H1 (cell line): ENCODE measurements at regions not wholly inside any gene's neighbourhood (a gene's known extent, or its start where the extent isn't known, plus 50 kb on each side); places are given as distances from the start of the nearest gene placed in this dataset.

Experiments used
- CTCF ChIA-PET: fragments of 300-600 bp; sonication (Branson Sonifier 250); formaldehyde crosslinking; loops from one replicate; lab custom pipeline; 2021; ENCODE audit not compliant: partially characterized antibody; lab: Charles Lee
- POLR2A ChIA-PET: fragments of 300-600 bp; sonication (Branson Sonifier 250); formaldehyde crosslinking; loops from one replicate; lab custom pipeline; 2021; ENCODE audit warnings: inconsistent platforms; ENCODE audit not compliant: partially characterized antibody; lab: Charles Lee
- DNase-seq, 2 experiments: peaks; one replicate each; pipeline versions ENCODE4 v3.0.0 to v3.0.0-alpha.2; 2010 to 2022; ENCODE audit warnings: low spot score in 2 of 2, low read depth in 1 of 2, mixed read lengths in 1 of 2
- FAIRE-seq: peaks from 2 replicates; lab custom pipeline; 2011; peaks lifted over from hg19 to GRCh38; lab: Jason Lieb, UNC
- H2AFZ ChIP-seq: 2 replicates; pipeline ENCODE4 v1.8.1; 2012; ENCODE audit warnings: low read length, inconsistent platforms
- H2AK5ac ChIP-seq: 2 replicates; pipeline ENCODE4 v1.6.1; 2013; ENCODE audit warnings: low read depth, low read length
- H2BK120ac ChIP-seq: replicated peaks from 2 replicates; pipeline ENCODE3; 2013; ENCODE audit warnings: low read depth, low read length, inconsistent platforms
- H2BK12ac ChIP-seq: 2 replicates; pipeline ENCODE4 v1.6.1; 2013; ENCODE audit warnings: low read depth, low read length
- H2BK15ac ChIP-seq: 2 replicates; pipeline ENCODE4 v1.6.1; 2013; ENCODE audit warnings: low read length
- H2BK20ac ChIP-seq: 2 replicates; pipeline ENCODE4 v1.6.1; 2013; ENCODE audit warnings: low read length
- H2BK5ac ChIP-seq: 2 replicates; pipeline ENCODE4 v1.6.1; 2013; ENCODE audit warnings: low read depth, low read length
- H3K14ac ChIP-seq: 2 replicates; pipeline ENCODE4 v1.6.1; 2013; ENCODE audit warnings: inconsistent platforms; ENCODE audit not compliant: insufficient read length
- H3K18ac ChIP-seq: 2 replicates; pipeline ENCODE4 v1.6.1; 2013; ENCODE audit warnings: low read length; ENCODE audit errors: extremely low read depth
- H3K23ac ChIP-seq: 2 replicates; pipeline ENCODE4 v1.6.1; 2013; ENCODE audit warnings: inconsistent platforms; ENCODE audit not compliant: insufficient read length
- H3K23me2 ChIP-seq: 2 replicates; pipeline ENCODE4 v1.6.1; 2013; ENCODE audit warnings: low read depth, low read length
- H3K27ac ChIP-seq: 2 replicates; pipeline ENCODE4 v1.6.1; 2011; ENCODE audit warnings: low read depth, low read length, inconsistent platforms
- H3K27me3 ChIP-seq, 4 experiments: replicated peaks in 1 of 4; 1 replicate in 1 of 4; 2 replicates in 3 of 4; pipeline versions ENCODE4 v1.6.1 to v1.8.1; 2011 to 2013; ENCODE audit warnings: low read length in 3 of 4, mild to moderate bottlenecking in 3 of 4, inconsistent platforms in 2 of 4, mixed read lengths in 2 of 4, moderate library complexity in 1 of 4; ENCODE audit not compliant: control insufficient read depth in 3 of 4, insufficient read depth in 3 of 4; ENCODE audit errors: extremely low read depth in 1 of 4
- H3K36me3 ChIP-seq, 4 experiments: 2 replicates each; pipeline versions ENCODE4 v1.6.1 to v1.8.1; 2011 to 2013; ENCODE audit warnings: mild to moderate bottlenecking in 4 of 4, low read length in 3 of 4, moderate library complexity in 2 of 4, control low read depth in 1 of 4, inconsistent platforms in 1 of 4; ENCODE audit not compliant: insufficient read depth in 4 of 4, control insufficient read depth in 2 of 4
- H3K4ac ChIP-seq: replicated peaks from 2 replicates; pipeline ENCODE3; 2013; ENCODE audit warnings: low read length, low read depth, mixed read lengths, inconsistent platforms; ENCODE audit not compliant: insufficient read length
- H3K4me1 ChIP-seq, 4 experiments: replicated peaks in 1 of 4; 1 replicate in 1 of 4; 2 replicates in 3 of 4; pipeline versions ENCODE4 v1.6.1 to v1.8.1; 2011 to 2013; ENCODE audit warnings: low read length in 3 of 4, inconsistent platforms in 2 of 4, mixed read lengths in 1 of 4; ENCODE audit not compliant: insufficient read depth in 4 of 4, control insufficient read depth in 3 of 4
- H3K4me2 ChIP-seq, 2 experiments: 2 replicates each; pipeline versions ENCODE4 v1.6.1 to v1.8.1; 2011 to 2013; ENCODE audit warnings: low read depth in 2 of 2, low read length in 2 of 2, control low read depth in 1 of 2, inconsistent platforms in 1 of 2, mild to moderate bottlenecking in 1 of 2; ENCODE audit not compliant: insufficient read depth in 1 of 2
- H3K4me3 ChIP-seq, 4 experiments: fragments of 200-600, 300-600 bp in 1 of 4; sonication (generic), shearing (Covaris generic), sonication (Bioruptor Twin) in 1 of 4; 2 replicates each; pipeline versions ENCODE4 v1.5.1 to v1.8.1; 2011 to 2016; ENCODE audit warnings: low read length in 4 of 4, low read depth in 3 of 4, control low read depth in 2 of 4, inconsistent platforms in 2 of 4, mild to moderate bottlenecking in 2 of 4, mixed read lengths in 1 of 4, moderate library complexity in 1 of 4; ENCODE audit not compliant: insufficient read depth in 2 of 4; ENCODE audit errors: extremely low read depth in 1 of 4
- H3K56ac ChIP-seq: replicated peaks from 2 replicates; pipeline ENCODE3; 2013; ENCODE audit warnings: low read depth, mild to moderate bottlenecking, mixed read lengths, low read length, inconsistent platforms; ENCODE audit not compliant: insufficient read length
- H3K79me1 ChIP-seq: 2 replicates; pipeline ENCODE4 v1.6.1; 2013; ENCODE audit warnings: low read depth, low read length, control low read depth
- H3K79me2 ChIP-seq, 2 experiments: 2 replicates each; pipeline versions ENCODE4 v1.6.1 to v1.8.1; 2012 to 2013; ENCODE audit warnings: low read length in 2 of 2, mild to moderate bottlenecking in 2 of 2, inconsistent platforms in 1 of 2; ENCODE audit not compliant: insufficient read depth in 2 of 2, control insufficient read depth in 1 of 2
- H3K9ac ChIP-seq, 4 experiments: replicated peaks in 1 of 4; 1 replicate in 1 of 4; 2 replicates in 3 of 4; pipeline versions ENCODE4 v1.6.1 to v1.8.1; 2011 to 2013; ENCODE audit warnings: low read depth in 3 of 4, low read length in 3 of 4, control low read depth in 2 of 4, mild to moderate bottlenecking in 2 of 4, moderate library complexity in 2 of 4, inconsistent platforms in 1 of 4; ENCODE audit errors: extremely low read depth in 1 of 4
- H3K9me3 ChIP-seq, 2 experiments: 2 replicates each; pipeline versions ENCODE4 v1.6.1 to v1.8.1; 2012 to 2013; ENCODE audit warnings: mild to moderate bottlenecking in 2 of 2, moderate library complexity in 2 of 2, control low read depth in 1 of 2, inconsistent platforms in 1 of 2, low read depth in 1 of 2, low read length in 1 of 2, mixed read lengths in 1 of 2; ENCODE audit not compliant: insufficient read depth in 2 of 2
- H4K20me1 ChIP-seq, 2 experiments: replicated peaks in 1 of 2; 2 replicates each; pipeline versions ENCODE3 to v1.8.1; 2011 to 2013; ENCODE audit warnings: inconsistent platforms in 2 of 2, low read length in 2 of 2, mild to moderate bottlenecking in 1 of 2; ENCODE audit not compliant: insufficient read depth in 2 of 2, control insufficient read depth in 1 of 2
- H4K5ac ChIP-seq: 2 replicates; pipeline ENCODE4 v1.6.1; 2013; ENCODE audit warnings: low read length, low read depth, mixed read lengths, inconsistent platforms; ENCODE audit not compliant: insufficient read length
- H4K8ac ChIP-seq: 2 replicates; pipeline ENCODE4 v1.8.0; 2013; ENCODE audit warnings: mild to moderate bottlenecking, moderate library complexity, low read length, inconsistent platforms; ENCODE audit not compliant: insufficient read depth; ENCODE audit errors: extremely low read depth
- H4K91ac ChIP-seq: replicated peaks from 2 replicates; pipeline ENCODE3; 2013; ENCODE audit warnings: low read length, mixed read lengths, inconsistent platforms; ENCODE audit not compliant: insufficient read length
- ATF3 ChIP-seq: IDR thresholded peaks from 2 replicates; pipeline ENCODE4 v1.6.1; 2011; ENCODE audit warnings: low read depth, mild to moderate bottlenecking, low read length; ENCODE audit not compliant: insufficient read depth
- BCL11A ChIP-seq, 2 experiments: IDR thresholded peaks; one replicate each; pipeline ENCODE4 v1.6.1; 2011; ENCODE audit warnings: low read depth in 2 of 2, low read length in 2 of 2, mild to moderate bottlenecking in 2 of 2
- FOSL1 ChIP-seq: IDR thresholded peaks from 2 replicates; pipeline ENCODE4 v1.6.1; 2011; ENCODE audit warnings: mild to moderate bottlenecking, low read depth, low read length, moderate library complexity; ENCODE audit not compliant: insufficient read depth
- MAX ChIP-seq: IDR thresholded peaks from 2 replicates; pipeline ENCODE4 v1.6.1; 2012; ENCODE audit warnings: inconsistent platforms
- WGBS, 2 experiments: shearing (Covaris generic) in 1 of 2; methylation state at CpG; one replicate each; pipeline versions ENCODE4 v1.1.6 to v1.1.7; 2013 to 2015; ENCODE audit warnings: low lambda C conversion rate in 2 of 2, mixed read lengths in 2 of 2, inconsistent platforms in 1 of 2, low coverage in 1 of 2, missing lambda C conversion rate in 1 of 2; ENCODE audit not compliant: insufficient replicate concordance in 2 of 2, insufficient coverage in 1 of 2, insufficient read length in 1 of 2; ENCODE audit errors: extremely low coverage in 1 of 2, missing lambda C conversion rate in 1 of 2; 5-methylcytosine and 5-hydroxymethylcytosine counted together

- Histone ChIP-seq H3K79me1 (no peaks in the 10 kb centered on the region), H3K36me3 (no peaks in the 10 kb centered on the region), H2BK5ac (no peak overlapping the region), H4K20me1 (no peaks in the 10 kb centered on the region), H3K27me3 (no peaks in the 10 kb centered on the region), H2BK20ac (no peak overlapping the region), H3K18ac (no peak overlapping the region), H4K5ac (no peak overlapping the region), H2BK12ac (no peak overlapping the region), H2BK120ac (no peak overlapping the region), H2BK15ac (no peak overlapping the region), H2AFZ (no peak overlapping the region), H2AK5ac (no peak overlapping the region), H3K4me3 (no peak overlapping the region), H3K9ac (no peak overlapping the region), H3K23ac (no peak overlapping the region), H3K79me2 (no peaks in the 10 kb centered on the region), H4K91ac (no peak overlapping the region), H3K27ac (no peak overlapping the region), H3K4me1 (no peaks in the 10 kb centered on the region), H4K8ac (no peak overlapping the region), H3K4ac (no peak overlapping the region), H3K9me3 (no peaks in the 10 kb centered on the region), H3K56ac (no peak overlapping the region), H3K14ac (no peak overlapping the region), H3K4me2 (no peak overlapping the region), H3K23me2 (no peaks in the 10 kb centered on the region)
- POLR2A ChIA-PET = no interaction called here
- TF ChIP-seq MAX (no peak), BCL11A (IDR thresholded peaks at IDR 0.05; ENCODE audit: low read depth in 2 of 2, low read length in 2 of 2) (no peak), ATF3 (no peak), FOSL1 (no peak)
- DNase-seq (no peak), FAIRE-seq (no peak)
- CTCF ChIA-PET = no interaction called here
- 88% methylated on average over 2 of the region's 2 CpGs; no CpG with 5 or more reads in 1 of the 2 experiments for WGBS, 2 experiments
Observed at GRCh38 chr6:113140721-113141120, 716.4 kb upstream of the MARCKS start.
